ENCODE measurements at regions not wholly inside any gene's neighbourhood (a gene's known extent, or its start where the extent isn't known, plus 50 kb on each side); places are given as distances from the start of the nearest gene placed in this dataset.

DNA sequence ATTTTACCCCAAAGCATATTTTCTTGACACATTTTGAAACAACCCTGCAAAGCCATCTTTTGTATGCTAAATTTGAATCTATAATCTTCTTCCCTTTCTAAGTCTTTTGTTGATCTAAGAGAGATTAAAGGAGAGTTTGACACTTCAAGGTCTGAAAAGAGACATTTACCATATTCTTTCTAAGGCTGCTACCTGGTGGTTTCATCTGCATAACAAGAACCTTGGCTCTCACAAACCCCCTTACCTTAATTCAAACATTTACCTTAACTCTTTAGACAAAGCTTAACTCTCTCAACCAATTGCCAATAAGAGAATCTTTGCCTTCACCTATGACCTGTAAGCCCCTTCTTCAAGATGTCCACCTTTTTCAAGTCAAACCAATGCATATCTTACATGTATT, 1143.6 kb downstream of the CDH11 start:
- Mint-ChIP-seq H3K36me3 (ENCODE audit: unreplicated experiment) (no peaks in the 10 kb centered on the region), H3K27me3 (ENCODE audit: unreplicated experiment) (peaks cover 36% of the 10 kb centered on the region), H3K4me3 (ENCODE audit: unreplicated experiment) (no peak overlapping the region), H3K27ac (ENCODE audit: unreplicated experiment) (no peak overlapping the region), H3K9me3 (ENCODE audit: unreplicated experiment) (no peaks in the 10 kb centered on the region), H3K4me1 (ENCODE audit: unreplicated experiment) (no peaks in the 10 kb centered on the region)
- DNase-seq (ENCODE audit: extremely low spot score, unreplicated experiment): no peak
- TF ChIP-seq, protein P1, sequence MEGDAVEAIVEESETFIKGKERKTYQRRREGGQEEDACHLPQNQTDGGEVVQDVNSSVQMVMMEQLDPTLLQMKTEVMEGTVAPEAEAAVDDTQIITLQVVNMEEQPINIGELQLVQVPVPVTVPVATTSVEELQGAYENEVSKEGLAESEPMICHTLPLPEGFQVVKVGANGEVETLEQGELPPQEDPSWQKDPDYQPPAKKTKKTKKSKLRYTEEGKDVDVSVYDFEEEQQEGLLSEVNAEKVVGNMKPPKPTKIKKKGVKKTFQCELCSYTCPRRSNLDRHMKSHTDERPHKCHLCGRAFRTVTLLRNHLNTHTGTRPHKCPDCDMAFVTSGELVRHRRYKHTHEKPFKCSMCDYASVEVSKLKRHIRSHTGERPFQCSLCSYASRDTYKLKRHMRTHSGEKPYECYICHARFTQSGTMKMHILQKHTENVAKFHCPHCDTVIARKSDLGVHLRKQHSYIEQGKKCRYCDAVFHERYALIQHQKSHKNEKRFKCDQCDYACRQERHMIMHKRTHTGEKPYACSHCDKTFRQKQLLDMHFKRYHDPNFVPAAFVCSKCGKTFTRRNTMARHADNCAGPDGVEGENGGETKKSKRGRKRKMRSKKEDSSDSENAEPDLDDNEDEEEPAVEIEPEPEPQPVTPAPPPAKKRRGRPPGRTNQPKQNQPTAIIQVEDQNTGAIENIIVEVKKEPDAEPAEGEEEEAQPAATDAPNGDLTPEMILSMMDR (IDR thresholded peaks at IDR 0.05): no peak

DNA sequence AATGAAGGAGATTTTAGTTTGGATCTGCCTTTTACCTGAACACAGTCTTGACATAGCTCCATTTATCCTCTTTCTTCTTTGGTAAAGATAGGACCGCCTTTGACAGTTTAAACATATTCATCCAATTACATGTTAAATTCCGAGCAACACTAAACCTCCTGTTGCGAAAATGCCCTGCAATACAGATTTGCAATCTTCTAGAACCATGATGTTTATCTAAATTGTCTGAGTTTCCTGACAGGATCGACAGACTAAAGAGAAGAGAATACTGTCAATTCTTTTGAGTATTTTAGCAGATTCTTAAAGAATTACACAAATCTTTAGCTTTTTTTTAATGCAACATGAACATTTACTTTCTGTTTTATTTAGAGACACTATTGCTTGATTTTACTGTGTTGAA, 1145.5 kb downstream of the CDH11 start:
- Mint-ChIP-seq H3K27me3 (ENCODE audit: unreplicated experiment) (peaks cover 38% of the 10 kb centered on the region), H3K4me1 (ENCODE audit: unreplicated experiment) (no peaks in the 10 kb centered on the region), H3K27ac (ENCODE audit: unreplicated experiment) (no peak overlapping the region), H3K36me3 (ENCODE audit: unreplicated experiment) (no peaks in the 10 kb centered on the region), H3K4me3 (ENCODE audit: unreplicated experiment) (no peak overlapping the region), H3K9me3 (ENCODE audit: unreplicated experiment) (no peaks in the 10 kb centered on the region)
- DNase-seq (ENCODE audit: extremely low spot score, unreplicated experiment): no peak
- TF ChIP-seq, protein P1 (IDR thresholded peaks at IDR 0.05): no peak

DNA sequence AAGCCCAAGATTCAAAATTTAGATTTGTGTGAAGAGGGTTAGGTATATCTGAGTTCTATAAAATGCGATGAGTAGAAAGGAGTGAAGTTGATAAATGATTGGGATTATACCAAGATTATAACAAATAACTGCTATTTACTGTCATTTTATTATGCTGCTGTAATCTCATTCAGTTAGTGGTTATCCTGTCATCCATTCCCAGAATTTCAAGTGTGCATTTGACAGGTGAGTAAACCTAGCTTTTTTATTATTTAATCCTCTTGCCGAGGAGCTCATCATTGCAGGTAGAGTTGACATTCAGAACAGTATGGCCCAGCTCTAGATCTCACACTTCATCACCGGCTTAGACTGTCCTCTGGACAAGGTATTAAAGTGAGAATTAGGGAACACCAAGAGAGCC, 1146.2 kb downstream of the CDH11 start:
- H3K9me3 Mint-ChIP-seq (ENCODE audit: unreplicated experiment): no peaks in the 10 kb centered on the region
- H3K27me3 Mint-ChIP-seq (ENCODE audit: unreplicated experiment): peaks cover 42% of the 10 kb centered on the region
- H3K4me3 Mint-ChIP-seq (ENCODE audit: unreplicated experiment): no peak overlapping the region
- TF ChIP-seq, protein P1 (IDR thresholded peaks at IDR 0.05): no peak
- no peaks in the 10 kb centered on the region for H3K4me1 Mint-ChIP-seq (ENCODE audit: unreplicated experiment)
- no peak overlapping the region for H3K27ac Mint-ChIP-seq (ENCODE audit: unreplicated experiment)
- no peaks in the 10 kb centered on the region for H3K36me3 Mint-ChIP-seq (ENCODE audit: unreplicated experiment)
- DNase-seq (ENCODE audit: extremely low spot score, unreplicated experiment): no peak

DNA sequence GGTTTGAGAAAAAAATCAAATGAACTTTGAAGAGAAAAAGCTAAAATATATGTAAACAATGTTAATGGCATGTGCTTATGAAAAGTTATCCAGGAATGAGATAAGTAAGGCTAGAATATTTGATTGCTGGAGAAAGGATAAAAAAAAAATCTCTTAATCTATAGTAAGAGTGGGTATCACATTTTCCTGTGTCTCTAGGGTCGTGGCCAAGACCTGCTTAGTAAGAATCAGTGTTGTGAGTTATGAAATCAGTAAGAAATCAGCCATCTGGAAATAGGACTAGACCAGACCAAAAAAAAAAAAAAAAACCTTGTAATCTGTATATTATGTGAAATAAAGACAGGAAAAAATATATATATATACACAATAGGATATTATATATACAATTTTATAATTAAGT, 1153.9 kb downstream of the CDH11 start:
- Mint-ChIP-seq H3K4me1 (ENCODE audit: unreplicated experiment) (no peaks in the 10 kb centered on the region), H3K27ac (ENCODE audit: unreplicated experiment) (no peak overlapping the region), H3K36me3 (ENCODE audit: unreplicated experiment) (no peaks in the 10 kb centered on the region), H3K27me3 (ENCODE audit: unreplicated experiment) (peaks cover 41% of the 10 kb centered on the region), H3K9me3 (ENCODE audit: unreplicated experiment) (no peaks in the 10 kb centered on the region), H3K4me3 (ENCODE audit: unreplicated experiment) (no peak overlapping the region)
- TF ChIP-seq, protein P1 (IDR thresholded peaks at IDR 0.05): no peak
- DNase-seq (ENCODE audit: extremely low spot score, unreplicated experiment): no peak

DNA sequence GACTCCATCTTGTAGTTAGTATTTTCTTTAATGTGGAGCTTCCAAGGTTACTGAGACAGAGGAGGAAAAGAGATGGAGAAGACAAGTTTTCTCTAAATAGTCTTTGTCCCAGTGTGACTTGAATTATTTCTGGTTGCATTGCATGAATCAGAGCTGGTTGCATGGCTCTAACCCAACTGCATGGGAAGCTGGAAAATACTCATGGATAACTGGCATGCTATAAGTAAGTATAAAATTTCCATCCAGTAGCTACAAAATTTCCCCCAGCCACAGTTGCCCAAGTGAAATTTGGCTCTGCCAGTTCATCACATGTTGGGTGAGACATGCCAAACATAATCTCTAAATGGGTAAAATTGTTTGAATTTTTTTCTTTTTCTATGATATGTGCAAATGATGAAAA, 1161.5 kb downstream of the CDH11 start:
- H3K27ac Mint-ChIP-seq (ENCODE audit: unreplicated experiment): no peak overlapping the region
- H3K4me3 Mint-ChIP-seq (ENCODE audit: unreplicated experiment): no peak overlapping the region
- no peaks in the 10 kb centered on the region for H3K9me3 Mint-ChIP-seq (ENCODE audit: unreplicated experiment)
- no peaks in the 10 kb centered on the region for H3K36me3 Mint-ChIP-seq (ENCODE audit: unreplicated experiment)
- peaks cover 28% of the 10 kb centered on the region for H3K27me3 Mint-ChIP-seq (ENCODE audit: unreplicated experiment)
- TF ChIP-seq, protein P1 (IDR thresholded peaks at IDR 0.05): no peak
- peaks cover 2% of the 10 kb centered on the region for H3K4me1 Mint-ChIP-seq (ENCODE audit: unreplicated experiment)
- no peak for DNase-seq (ENCODE audit: extremely low spot score, unreplicated experiment)
